Left ventricle myocardium inferior (tissue), 1 donor: ENCODE measurements at regions not wholly inside any gene's neighbourhood (a gene's known extent, or its start where the extent isn't known, plus 50 kb on each side); places are given as distances from the start of the nearest gene placed in this dataset.

Experiments
- DNase-seq: peaks from one replicate; pipeline ENCODE4 v3.0.0-alpha.2; 2020
- H3K27ac ChIP-seq: fragments of 200-600 bp; replicated peaks from 2 replicates; pipeline ENCODE4 v1.8.0; 2021
- H3K27me3 ChIP-seq: fragments of 200-600 bp; 2 replicates; pipeline ENCODE4 v1.8.0; 2021; ENCODE audit warnings: low read depth
- H3K36me3 ChIP-seq: fragments of 200-600 bp; 2 replicates; pipeline ENCODE4 v1.8.0; 2021
- H3K4me1 ChIP-seq: fragments of 200-600 bp; 2 replicates; pipeline ENCODE4 v1.8.0; 2021
- H3K4me3 ChIP-seq: fragments of 200-600 bp; 2 replicates; pipeline ENCODE4 v1.8.0; 2021; ENCODE audit warnings: mild to moderate bottlenecking, moderate library complexity
- H3K9me3 ChIP-seq: fragments of 200-600 bp; replicated peaks from 2 replicates; pipeline ENCODE4 v1.8.0; 2021
- CTCF ChIP-seq: fragments of 200-600 bp; IDR thresholded peaks from 2 replicates; pipeline ENCODE4 v1.8.0; 2021; ENCODE audit warnings: antibody characterized with exemption, mild to moderate bottlenecking, borderline replicate concordance
- intact Hi-C: fragments of 100-400 bp; cut with micrococcal nuclease; formaldehyde crosslinking; loops from one replicate; pipeline ENCODE4 v1.11.0; 2022
- donor health status: DM: no; HTN: yes; CAD: no; lungs with severe emphysema.

DNA sequence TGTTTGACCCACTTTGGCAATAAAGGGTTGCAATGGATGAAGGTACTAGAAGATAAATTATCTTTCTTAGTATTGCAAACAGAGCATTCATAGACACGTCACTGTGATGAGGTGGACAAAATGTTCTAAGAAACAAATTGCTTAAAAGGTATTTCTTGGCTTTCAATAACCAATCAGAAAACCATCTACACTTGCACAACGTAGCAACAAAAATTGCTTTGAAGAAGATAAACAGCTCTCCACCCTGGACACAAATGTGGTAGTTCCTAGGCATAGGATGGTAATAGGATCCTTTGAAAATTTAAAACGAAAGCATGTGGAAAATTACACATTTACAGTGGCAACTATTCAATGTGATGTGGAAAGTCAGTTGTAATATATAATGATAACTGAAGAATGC is 439.9 kb upstream of the ETAA1 start:
- Histone ChIP-seq H3K27ac (no peak overlapping the region), H3K36me3 (no peaks in the 10 kb centered on the region), H3K4me3 (no peak overlapping the region), H3K27me3 (no peaks in the 10 kb centered on the region), H3K4me1 (no peaks in the 10 kb centered on the region), H3K9me3 (no peaks in the 10 kb centered on the region)
- intact Hi-C loops, result no loop called here
- no peak for TF ChIP-seq CTCF
- DNase-seq, result no peak

- DNase-seq, result no peak
- no peak overlapping the region for H3K27ac ChIP-seq
- H3K9me3 ChIP-seq, result no peaks in the 10 kb centered on the region
- H3K27me3 ChIP-seq, result no peaks in the 10 kb centered on the region
- TF ChIP-seq CTCF, result no peak
- no peaks in the 10 kb centered on the region for H3K36me3 ChIP-seq
- no peaks in the 10 kb centered on the region for H3K4me1 ChIP-seq
- H3K4me3 ChIP-seq, result no peak overlapping the region
- intact Hi-C loops, result no loop called here
Measured at GRCh38 chr2:66957677-66958076, 439.5 kb upstream of the ETAA1 start.

DNA sequence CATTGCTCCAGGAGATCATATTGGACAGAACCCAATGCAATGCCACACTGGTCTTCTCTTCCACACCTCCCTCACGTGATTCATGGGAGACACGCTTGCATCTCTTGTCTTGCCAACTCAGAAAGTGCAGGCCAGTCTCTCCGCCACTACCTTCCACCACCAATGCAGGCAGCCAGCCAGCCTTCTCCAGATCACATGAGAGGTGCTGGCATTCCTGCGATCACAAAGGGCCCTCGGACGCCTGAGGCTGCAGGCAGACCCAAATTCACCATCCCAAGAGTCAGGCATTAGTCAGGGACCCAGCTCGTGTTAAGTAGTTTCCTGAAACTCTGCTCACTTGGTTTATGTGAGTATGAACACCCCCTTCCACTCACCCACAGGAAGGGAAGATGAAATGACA is 437.0 kb upstream of the ETAA1 start:
- Histone ChIP-seq H3K36me3 (no peaks in the 10 kb centered on the region), H3K27me3 (no peaks in the 10 kb centered on the region), H3K4me3 (no peak overlapping the region), H3K4me1 (no peaks in the 10 kb centered on the region), H3K27ac (no peak overlapping the region), H3K9me3 (no peaks in the 10 kb centered on the region)
- intact Hi-C loops, result no loop called here
- DNase-seq, result peak; percentile 22
- TF ChIP-seq CTCF, result no peak

GRCh38 chr2:66962716-66963115 is 434.4 kb upstream of the ETAA1 start:
- no peak overlapping the region for H3K27ac ChIP-seq
- no peak for TF ChIP-seq CTCF

DNA sequence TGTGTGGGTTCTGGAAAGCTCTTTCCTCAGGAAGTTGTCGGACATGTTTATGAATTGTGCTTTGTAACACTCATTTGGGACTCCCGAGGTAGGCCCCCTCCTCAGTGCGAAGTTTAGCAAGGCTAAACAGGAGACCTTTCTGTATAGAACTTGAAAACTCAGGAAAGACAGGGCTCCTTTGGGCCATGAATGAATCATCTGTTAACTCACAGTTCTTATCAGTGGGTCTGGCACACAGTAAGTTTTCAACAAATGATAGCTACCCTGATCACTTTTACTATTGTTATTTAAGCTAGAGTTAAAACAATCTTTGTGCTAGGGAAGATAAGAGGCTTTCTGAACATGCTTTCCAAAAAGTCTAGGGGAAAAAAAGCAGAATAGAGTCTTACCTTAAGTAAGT is 430.5 kb upstream of the ETAA1 start:
- TF ChIP-seq CTCF, result no peak
- H3K9me3 ChIP-seq, result no peaks in the 10 kb centered on the region
- no peaks in the 10 kb centered on the region for H3K27me3 ChIP-seq
- H3K4me1 ChIP-seq, result no peaks in the 10 kb centered on the region
- no peak for DNase-seq
- H3K27ac ChIP-seq, result no peak overlapping the region
- no peaks in the 10 kb centered on the region for H3K36me3 ChIP-seq
- intact Hi-C loops, result no loop called here
- no peak overlapping the region for H3K4me3 ChIP-seq

More at GRCh38 chr2:66962716-66963115, 434.4 kb upstream of the ETAA1 start:
- H3K4me1 ChIP-seq, result no peaks in the 10 kb centered on the region
- intact Hi-C loops, result no loop called here
- no peak overlapping the region for H3K4me3 ChIP-seq
- no peaks in the 10 kb centered on the region for H3K27me3 ChIP-seq
- no peak for DNase-seq
- no peaks in the 10 kb centered on the region for H3K9me3 ChIP-seq
- H3K36me3 ChIP-seq, result no peaks in the 10 kb centered on the region

- H3K4me1 ChIP-seq, result no peaks in the 10 kb centered on the region
- TF ChIP-seq CTCF, result no peak
- DNase-seq, result no peak
- no peak overlapping the region for H3K4me3 ChIP-seq
- H3K27me3 ChIP-seq, result no peaks in the 10 kb centered on the region
- intact Hi-C loops, result no loop called here
- H3K36me3 ChIP-seq, result no peaks in the 10 kb centered on the region
- H3K9me3 ChIP-seq, result no peaks in the 10 kb centered on the region
- no peak overlapping the region for H3K27ac ChIP-seq
Measured at GRCh38 chr2:66968946-66969345, 428.2 kb upstream of the ETAA1 start.
